Smooth muscle cell (in vitro differentiated cells): ENCODE measurements at regions not wholly inside any gene's neighbourhood (a gene's known extent, or its start where the extent isn't known, plus 50 kb on each side); places are given as distances from the start of the nearest gene placed in this dataset.

Experiments used
- DNase-seq: peaks from one replicate; lab custom pipeline; 2025; ENCODE audit not compliant: unreplicated experiment; lab: John Stamatoyannopoulos, UW
- H2AFZ ChIP-seq: fragments of 200-600 bp; sonication (generic); 2 replicates; pipeline ENCODE4 v1.6.0; 2016; ENCODE audit warnings: antibody characterized with exemption, low read depth, mild to moderate bottlenecking
- H3F3A ChIP-seq: fragments of 200-600 bp; sonication (generic); 2 replicates; pipeline ENCODE4 v1.6.0; 2017; ENCODE audit warnings: antibody characterized with exemption, low read depth
- H3K27ac ChIP-seq: fragments of 200-600 bp; sonication (generic); 2 replicates; pipeline ENCODE4 v1.5.1; 2016; ENCODE audit warnings: low read depth, mild to moderate bottlenecking
- H3K27me3 ChIP-seq: fragments of 200-600 bp; sonication (generic); 2 replicates; pipeline ENCODE4 v1.6.1; 2016; ENCODE audit warnings: low read depth, mild to moderate bottlenecking
- H3K36me3 ChIP-seq: fragments of 200-600 bp; sonication (generic); 2 replicates; pipeline ENCODE4 v1.5.1; 2016; ENCODE audit warnings: low read depth
- H3K4me1 ChIP-seq: fragments of 200-600 bp; sonication (generic); 2 replicates; pipeline ENCODE4 v1.5.1; 2016; ENCODE audit warnings: low read depth
- H3K4me2 ChIP-seq: fragments of 200-600 bp; sonication (generic); 2 replicates; pipeline ENCODE4 v1.6.0; 2016; ENCODE audit warnings: mild to moderate bottlenecking
- H3K4me3 ChIP-seq: fragments of 200-600 bp; sonication (generic); 2 replicates; pipeline ENCODE4 v1.5.1; 2016; ENCODE audit warnings: mild to moderate bottlenecking
- H3K79me2 ChIP-seq: fragments of 200-600 bp; sonication (generic); 2 replicates; pipeline ENCODE4 v1.6.0; 2016; ENCODE audit warnings: low read depth, mild to moderate bottlenecking
- H3K9ac ChIP-seq: fragments of 200-600 bp; sonication (generic); 2 replicates; pipeline ENCODE4 v1.6.0; 2016; ENCODE audit warnings: low read depth
- H3K9me3 ChIP-seq: fragments of 200-600 bp; sonication (generic); replicated peaks from 2 replicates; pipeline ENCODE4 v1.5.1; 2016; ENCODE audit warnings: low read depth
- H4K20me1 ChIP-seq: fragments of 200-600 bp; sonication (generic); 2 replicates; pipeline ENCODE4 v1.6.0; 2016; ENCODE audit warnings: low read depth
- CTCF ChIP-seq: fragments of 200-600 bp; sonication (generic); IDR thresholded peaks from 2 replicates; pipeline ENCODE4 v1.5.1; 2017; ENCODE audit warnings: borderline replicate concordance, mild to moderate bottlenecking, antibody characterized with exemption; ENCODE audit not compliant: insufficient read depth, poor library complexity, severe bottlenecking
- WGBS: methylation state at CpG from one replicate; pipeline ENCODE4 v1.1.7; 2016; ENCODE audit warnings: low lambda C conversion rate; 5-methylcytosine and 5-hydroxymethylcytosine counted together

DNA sequence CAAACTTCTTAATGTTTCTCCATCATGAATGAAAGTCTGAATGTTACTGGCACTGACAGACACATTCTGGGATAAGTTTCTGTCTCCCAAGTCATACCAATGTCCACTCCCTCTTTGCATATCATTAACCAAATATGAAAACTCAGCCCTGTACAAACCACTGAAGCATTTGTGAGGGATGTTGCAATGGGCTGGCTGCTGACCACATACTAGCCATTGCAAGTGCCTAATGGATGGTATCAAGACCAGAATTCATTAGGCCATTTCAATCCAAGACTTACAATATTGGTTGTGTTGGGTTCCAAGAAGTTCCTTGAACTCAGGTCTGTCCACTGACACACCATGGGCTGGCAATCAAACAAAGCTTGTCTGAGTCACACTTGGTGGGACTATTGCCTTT, 73.8 kb downstream of the CBLN2 start:
- no peaks in the 10 kb centered on the region for H3K36me3 ChIP-seq
- no peaks in the 10 kb centered on the region for H3K9me3 ChIP-seq
- H3K4me3 ChIP-seq = no peak overlapping the region
- H2AFZ ChIP-seq = no peak overlapping the region
- no peak for TF ChIP-seq CTCF
- H3K27me3 ChIP-seq = no peaks in the 10 kb centered on the region
- no peak overlapping the region for H3K27ac ChIP-seq
- no peaks in the 10 kb centered on the region for H3K79me2 ChIP-seq
- no peak overlapping the region for H3K9ac ChIP-seq
- no peaks in the 10 kb centered on the region for H3K4me1 ChIP-seq
- H3K4me2 ChIP-seq = no peak overlapping the region
- DNase-seq = no peak
- no peaks in the 10 kb centered on the region for H4K20me1 ChIP-seq
- H3F3A ChIP-seq = no peaks in the 10 kb centered on the region

- Histone ChIP-seq H2AFZ (no peak overlapping the region), H3K4me3 (no peak overlapping the region), H3K79me2 (no peaks in the 10 kb centered on the region), H3K4me2 (no peak overlapping the region), H3K9me3 (no peaks in the 10 kb centered on the region), H4K20me1 (no peaks in the 10 kb centered on the region), H3K27me3 (no peaks in the 10 kb centered on the region), H3K9ac (no peak overlapping the region), H3K36me3 (no peaks in the 10 kb centered on the region), H3F3A (no peaks in the 10 kb centered on the region), H3K4me1 (no peaks in the 10 kb centered on the region), H3K27ac (no peak overlapping the region)
- TF ChIP-seq CTCF = no peak
- WGBS = 75% methylated on average over 4 of the region's 4 CpGs
- no peak for DNase-seq
These were observed 76.0 kb downstream of the CBLN2 start for GRCh38 chr18:72468021-72468710.

- no peaks in the 10 kb centered on the region for H3K4me1 ChIP-seq
- H3K9me3 ChIP-seq = no peaks in the 10 kb centered on the region
- H3K27ac ChIP-seq = no peak overlapping the region
- H4K20me1 ChIP-seq = no peaks in the 10 kb centered on the region
- DNase-seq = no peak
- no peaks in the 10 kb centered on the region for H3K36me3 ChIP-seq
- no peak overlapping the region for H3K4me3 ChIP-seq
- H3K4me2 ChIP-seq = no peak overlapping the region
- no peak for TF ChIP-seq CTCF
- H3K79me2 ChIP-seq = no peaks in the 10 kb centered on the region
- WGBS = 9% methylated on average over 1 of the region's 1 CpG
- no peak overlapping the region for H3K9ac ChIP-seq
- no peak overlapping the region for H2AFZ ChIP-seq
- no peaks in the 10 kb centered on the region for H3K27me3 ChIP-seq
- H3F3A ChIP-seq = peaks cover 5% of the 10 kb centered on the region
These were observed 83.9 kb downstream of the CBLN2 start for GRCh38 chr18:72460210-72460680.

GRCh38 chr18:72458271-72458670, 85.9 kb downstream of the CBLN2 start:
- H4K20me1 ChIP-seq = no peaks in the 10 kb centered on the region
- no peak overlapping the region for H3K4me2 ChIP-seq
- no peaks in the 10 kb centered on the region for H3K9me3 ChIP-seq
- no peak for TF ChIP-seq CTCF
- H3F3A ChIP-seq = peaks cover 5% of the 10 kb centered on the region
- DNase-seq = no peak
- no peaks in the 10 kb centered on the region for H3K27me3 ChIP-seq
- no peaks in the 10 kb centered on the region for H3K79me2 ChIP-seq
- H2AFZ ChIP-seq = no peak overlapping the region
- H3K9ac ChIP-seq = no peak overlapping the region
- no peaks in the 10 kb centered on the region for H3K4me1 ChIP-seq
- no peak overlapping the region for H3K27ac ChIP-seq
- H3K36me3 ChIP-seq = no peaks in the 10 kb centered on the region
- no peak overlapping the region for H3K4me3 ChIP-seq
